A549 (cell line): ENCODE measurements at regions not wholly inside any gene's neighbourhood (a gene's known extent, or its start where the extent isn't known, plus 50 kb on each side); places are given as distances from the start of the nearest gene placed in this dataset.

Experiments
- ATAC-seq, 2 experiments: fragments of 200-7000 bp in 1 of 2; fragments of >200 bp in 1 of 2; cut with Nextera tagmentation in 1 of 2; cut with Tn5 transposase in 1 of 2; 3 replicates each; pipeline versions ENCODE4 v1.8.0 to v1.9.1; 2018 to 2020; ENCODE audit warnings: mild to moderate bottlenecking in 1 of 2, moderate library complexity in 1 of 2
- CTCF ChIA-PET: fragments of 300-600 bp; sonication (Branson Sonifier 250); formaldehyde crosslinking; extraction: SDS; loops from one replicate; lab custom pipeline; 2021; ENCODE audit warnings: antibody characterized with exemption, inconsistent platforms; lab: Yijun Ruan, JAX
- POLR2A ChIA-PET: fragments of 350-600 bp; formaldehyde crosslinking; extraction: SDS; loops from one replicate; lab custom pipeline; 2021; ENCODE audit warnings: antibody characterized with exemption, inconsistent platforms; lab: Yijun Ruan, JAX
- DNase-seq, 2 experiments: peaks; one replicate each; pipeline versions ENCODE4 v3.0.0 to v3.0.0-alpha.2; 2011 to 2016; ENCODE audit warnings: low read depth in 1 of 2, low spot score in 1 of 2
- FAIRE-seq: peaks from 2 replicates; lab custom pipeline; 2011; peaks lifted over from hg19 to GRCh38; lab: Jason Lieb, UNC
- H3K27ac ChIP-seq, 2 experiments: fragments of >200 bp; sonication (Bioruptor Twin); formaldehyde crosslinking; 3 replicates each; pipeline ENCODE4 v1.5.1; 2016 to 2017
- H3K4me1 ChIP-seq: fragments of >200 bp; sonication (Bioruptor Twin); formaldehyde crosslinking; 3 replicates; pipeline ENCODE4 v1.6.1; 2016
- H3K4me2 ChIP-seq: fragments of >200 bp; sonication (Bioruptor Twin); formaldehyde crosslinking; 3 replicates; pipeline ENCODE4 v1.6.1; 2016
- H3K4me3 ChIP-seq: fragments of >200 bp; sonication (Bioruptor Twin); formaldehyde crosslinking; 3 replicates; pipeline ENCODE4 v1.5.1; 2016
- H3K9me3 ChIP-seq: fragments of >200 bp; sonication (Bioruptor Twin); formaldehyde crosslinking; 3 replicates; pipeline ENCODE4 v1.6.1; 2016
- BCL3 ChIP-seq: fragments of >200 bp; sonication (Bioruptor Twin); formaldehyde crosslinking; IDR thresholded peaks from 3 replicates; pipeline ENCODE4 v1.6.1; 2016
- BHLHE40 ChIP-seq: IDR thresholded peaks from 2 replicates; pipeline ENCODE4 v1.6.1; 2012; ENCODE audit warnings: low read depth, low read length, inconsistent platforms
- CBX8 ChIP-seq: fragments of 200-600 bp; sonication (generic); IDR thresholded peaks from 2 replicates; pipeline ENCODE4 v1.6.1; 2016
- CHD2 ChIP-seq: fragments of 150-350 bp; IDR thresholded peaks from 2 replicates; pipeline ENCODE4 v1.6.1; 2014; ENCODE audit warnings: low read length; ENCODE audit not compliant: partially characterized antibody
- EHMT2 ChIP-seq: fragments of 200-600 bp; sonication (generic); IDR thresholded peaks from 2 replicates; pipeline ENCODE4 v1.6.1; 2016; ENCODE audit warnings: antibody characterized with exemption, low read depth, mild to moderate bottlenecking, moderate library complexity
- EP300 ChIP-seq, 2 experiments: fragments of >200 bp; sonication (Bioruptor Twin); formaldehyde crosslinking; IDR thresholded peaks; 2 replicates in 1 of 2; 3 replicates in 1 of 2; pipeline ENCODE4 v1.6.1; 2016 to 2017
- ESRRA ChIP-seq: fragments of 150-350 bp; IDR thresholded peaks from 2 replicates; pipeline ENCODE4 v1.6.1; 2014; ENCODE audit warnings: mild to moderate bottlenecking, low read length, borderline replicate concordance
- FOSL2 ChIP-seq, 2 experiments: fragments of 450-650 bp in 1 of 2; fragments of >200 bp in 1 of 2; sonication (Bioruptor Twin) in 1 of 2; formaldehyde crosslinking; IDR thresholded peaks; 2 replicates each; pipeline versions ENCODE4 v1.5.0 to v1.6.1; 2016 to 2020; ENCODE audit warnings: mild to moderate bottlenecking in 1 of 2, moderate library complexity in 1 of 2
- HDAC2 ChIP-seq: fragments of 200-600 bp; sonication (generic); IDR thresholded peaks from 2 replicates; pipeline ENCODE4 v1.6.1; 2016
- HEYL ChIP-seq: fragments of 250-450 bp; sonication (Bioruptor Pico); IDR thresholded peaks from 2 replicates; pipeline ENCODE4 v1.8.0; 2021; ENCODE audit warnings: mild to moderate bottlenecking, moderate library complexity
- HOXA7 ChIP-seq: fragments of 250-450 bp; sonication (Bioruptor Pico); IDR thresholded peaks from 2 replicates; pipeline ENCODE4 v1.5.0; 2020; ENCODE audit warnings: mild to moderate bottlenecking, moderate library complexity
- HOXB13 ChIP-seq: fragments of 250-450 bp; sonication (Bioruptor Pico); IDR thresholded peaks from 2 replicates; pipeline ENCODE4 v1.5.0; 2020; ENCODE audit warnings: low read depth, mild to moderate bottlenecking, moderate library complexity
- HOXB5 ChIP-seq: fragments of 250-450 bp; sonication (Bioruptor Pico); IDR thresholded peaks from 2 replicates; pipeline ENCODE4 v1.5.0; 2020; ENCODE audit warnings: mild to moderate bottlenecking, moderate library complexity
- MAFK ChIP-seq: fragments of 450-650 bp; IDR thresholded peaks from 2 replicates; pipeline ENCODE4 v1.6.1; 2014; ENCODE audit not compliant: partially characterized antibody
- MAX ChIP-seq: IDR thresholded peaks from 2 replicates; pipeline ENCODE4 v1.6.1; 2012
- NPAS2 ChIP-seq: fragments of 250-450 bp; sonication (Bioruptor Pico); IDR thresholded peaks from 2 replicates; pipeline ENCODE4 v1.8.0; 2022; ENCODE audit warnings: mild to moderate bottlenecking, moderate library complexity, borderline replicate concordance
- PBX3 ChIP-seq: IDR thresholded peaks from 2 replicates; pipeline ENCODE4 v1.6.1; 2012
- POLR2A ChIP-seq: IDR thresholded peaks from 2 replicates; pipeline ENCODE4 v1.6.1; 2012; ENCODE audit warnings: mild to moderate bottlenecking, low read length
- RAD21 ChIP-seq, 2 experiments: fragments of >200 bp in 1 of 2; sonication (Bioruptor Twin) in 1 of 2; formaldehyde crosslinking in 1 of 2; IDR thresholded peaks in 1 of 2; conservative IDR thresholded peaks in 1 of 2; 2 replicates in 1 of 2; 3 replicates in 1 of 2; pipeline ENCODE4 v1.6.1; 2012 to 2018; ENCODE audit warnings: inconsistent platforms in 1 of 2
- RARB ChIP-seq: fragments of 250-450 bp; sonication (Bioruptor Pico); IDR thresholded peaks from 2 replicates; pipeline ENCODE4 v1.8.0; 2021; ENCODE audit warnings: mild to moderate bottlenecking, moderate library complexity
- RCOR1 ChIP-seq: fragments of 150-350 bp; IDR thresholded peaks from 2 replicates; pipeline ENCODE4 v1.6.1; 2014; ENCODE audit warnings: antibody characterized with exemption, low read length, low read depth
- RFX5 ChIP-seq: fragments of 450-650 bp; IDR thresholded peaks from 2 replicates; pipeline ENCODE4 v1.7.1; 2014; ENCODE audit warnings: antibody characterized with exemption, mild to moderate bottlenecking, moderate library complexity
- SMC3 ChIP-seq: fragments of >200 bp; sonication (Bioruptor Twin); formaldehyde crosslinking; IDR thresholded peaks from 3 replicates; pipeline ENCODE4 v1.6.1; 2018; ENCODE audit warnings: inconsistent platforms
- SREBF2 ChIP-seq: fragments of 450-650 bp; IDR thresholded peaks from 2 replicates; pipeline ENCODE4 v1.6.1; 2014; ENCODE audit warnings: mild to moderate bottlenecking, moderate library complexity
- TP53 ChIP-seq: fragments of 250-450 bp; sonication (Bioruptor Pico); IDR thresholded peaks from 2 replicates; pipeline ENCODE4 v1.5.0; 2021; ENCODE audit warnings: mild to moderate bottlenecking, moderate library complexity
- ZC3H11A ChIP-seq: fragments of 450-650 bp; IDR thresholded peaks from 2 replicates; pipeline ENCODE4 v1.6.1; 2014; ENCODE audit warnings: antibody characterized with exemption, mild to moderate bottlenecking
- ZFP36 ChIP-seq: fragments of 450-650 bp; IDR thresholded peaks from 2 replicates; pipeline ENCODE4 v1.6.1; 2014; ENCODE audit warnings: borderline replicate concordance; ENCODE audit not compliant: partially characterized antibody
- WGBS: methylation state at CpG from one replicate; pipeline ENCODE4 v1.1.6; 2017; ENCODE audit errors: missing lambda C conversion rate; 5-methylcytosine and 5-hydroxymethylcytosine counted together
- TF ChIP-seq, protein P1 (sequence below): fragments of 250-450 bp; sonication (Bioruptor Pico); IDR thresholded peaks from 2 replicates; pipeline ENCODE4 v1.5.0; 2021; ENCODE audit warnings: mild to moderate bottlenecking, moderate library complexity, borderline replicate concordance

DNA sequence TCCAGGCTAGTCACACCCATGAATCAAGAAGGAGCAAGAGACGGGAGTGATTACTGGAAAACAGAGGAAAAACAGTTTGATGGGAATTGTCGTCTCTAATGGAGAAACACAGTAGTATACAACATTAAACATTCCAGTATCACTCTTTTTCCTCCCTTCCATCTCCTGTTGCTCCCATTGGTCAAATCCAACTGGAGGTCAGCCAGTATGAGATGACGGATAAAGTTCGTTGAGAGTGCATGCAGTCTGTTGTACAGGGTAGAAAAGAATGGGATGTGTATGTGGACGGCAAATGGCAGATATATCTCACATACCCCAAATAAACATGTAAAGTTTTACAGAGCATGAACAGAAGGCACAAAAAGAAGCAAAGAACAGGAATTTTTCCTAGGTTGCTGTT, 221.9 kb upstream of the TNP1 start (continued):
- TF ChIP-seq SMC3 (no peak), HDAC2 (no peak), HOXA7 (no peak), MAFK (no peak), BHLHE40 (no peak), EHMT2 (no peak)

- WGBS = 84% methylated on average over 1 of the region's 1 CpG
- Histone ChIP-seq H3K4me2 (no peak overlapping the region), H3K4me1 (0 out of 3 replicates have a peak, but pooled peaks cover 2% of the 10 kb centered on the region), H3K4me3 (no peak overlapping the region), H3K9me3 (no peaks in the 10 kb centered on the region), H3K27ac (no peak overlapping the region)
- CTCF ChIA-PET = no interaction called here
- no peak for DNase-seq
- POLR2A ChIA-PET = no interaction called here
- no peak for FAIRE-seq
- TF ChIP-seq POLR2A (no peak), RAD21 (conservative IDR thresholded peaks at IDR 0.05 in 1 of 2, IDR thresholded peaks at IDR 0.05 in 1 of 2) (no peak), TP53 (CRISPR knock-in tag) (no peak), MAX (no peak), BCL3 (no peak), CHD2 (no peak), HOXB13 (no peak)
- no peak for ATAC-seq
Observed at GRCh38 chr2:217079165-217079564, 219.3 kb upstream of the TNP1 start.

- Histone ChIP-seq H3K4me3 (no peak overlapping the region), H3K9me3 (no peaks in the 10 kb centered on the region), H3K4me2 (no peak overlapping the region), H3K4me1 (0 out of 3 replicates have a peak, but pooled peaks cover 2% of the 10 kb centered on the region), H3K27ac (no peak overlapping the region)
- WGBS = 57% methylated on average over 1 of the region's 1 CpG
- TF ChIP-seq HEYL (CRISPR knock-in tag) (no peak), RARB (CRISPR knock-in tag) (no peak), SREBF2 (no peak), TP53 (CRISPR knock-in tag) (no peak), RFX5 (no peak), ESRRA (no peak), CBX8 (no peak)
- TF ChIP-seq, protein P1, sequence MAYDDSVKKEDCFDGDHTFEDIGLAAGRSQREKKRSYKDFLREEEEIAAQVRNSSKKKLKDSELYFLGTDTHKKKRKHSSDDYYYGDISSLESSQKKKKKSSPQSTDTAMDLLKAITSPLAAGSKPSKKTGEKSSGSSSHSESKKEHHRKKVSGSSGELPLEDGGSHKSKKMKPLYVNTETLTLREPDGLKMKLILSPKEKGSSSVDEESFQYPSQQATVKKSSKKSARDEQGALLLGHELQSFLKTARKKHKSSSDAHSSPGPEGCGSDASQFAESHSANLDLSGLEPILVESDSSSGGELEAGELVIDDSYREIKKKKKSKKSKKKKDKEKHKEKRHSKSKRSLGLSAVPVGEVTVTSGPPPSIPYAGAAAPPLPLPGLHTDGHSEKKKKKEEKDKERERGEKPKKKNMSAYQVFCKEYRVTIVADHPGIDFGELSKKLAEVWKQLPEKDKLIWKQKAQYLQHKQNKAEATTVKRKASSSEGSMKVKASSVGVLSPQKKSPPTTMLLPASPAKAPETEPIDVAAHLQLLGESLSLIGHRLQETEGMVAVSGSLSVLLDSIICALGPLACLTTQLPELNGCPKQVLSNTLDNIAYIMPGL = no peak
- ATAC-seq (no peak), DNase-seq (no peak), FAIRE-seq (no peak)
- CTCF ChIA-PET = no interaction called here
- POLR2A ChIA-PET = no interaction called here
Observed at GRCh38 chr2:217077831-217078407, 218.1 kb upstream of the TNP1 start.

GRCh38 chr2:217076657-217077232, 216.9 kb upstream of the TNP1 start:
- ATAC-seq (no peak), FAIRE-seq (no peak), DNase-seq (no peak)
- H3K4me1 ChIP-seq = 0 out of 3 replicates have a peak, but pooled peaks cover 2% of the 10 kb centered on the region
- no peak overlapping the region for H3K4me2 ChIP-seq
- ChIA-PET POLR2A (no interaction called here), CTCF (no interaction called here)
- no peaks in the 10 kb centered on the region for H3K9me3 ChIP-seq
- H3K27ac ChIP-seq = no peak overlapping the region
- WGBS = 58% methylated on average over 6 of the region's 6 CpGs
- H3K4me3 ChIP-seq = no peak overlapping the region
- TF ChIP-seq FOSL2 (IDR thresholded peaks at IDR 0.05) (no peak), FOSL2 (CRISPR knock-in tag; IDR thresholded peaks at IDR 0.05) (no peak), BCL3 (no peak), HDAC2 (no peak), TP53 (CRISPR knock-in tag) (no peak), RFX5 (no peak), SMC3 (no peak), NPAS2 (no peak), CHD2 (no peak), ESRRA (no peak), PBX3 (no peak), ZC3H11A (no peak), RCOR1 (no peak), EHMT2 (no peak), ZFP36 (no peak), HOXB5 (CRISPR knock-in tag) (no peak), EP300 (IDR thresholded peaks at IDR 0.05) (no peak)
